ENCODE measurements at regions not wholly inside any gene's neighbourhood (a gene's known extent, or its start where the extent isn't known, plus 50 kb on each side); places are given as distances from the start of the nearest gene placed in this dataset.

DNA sequence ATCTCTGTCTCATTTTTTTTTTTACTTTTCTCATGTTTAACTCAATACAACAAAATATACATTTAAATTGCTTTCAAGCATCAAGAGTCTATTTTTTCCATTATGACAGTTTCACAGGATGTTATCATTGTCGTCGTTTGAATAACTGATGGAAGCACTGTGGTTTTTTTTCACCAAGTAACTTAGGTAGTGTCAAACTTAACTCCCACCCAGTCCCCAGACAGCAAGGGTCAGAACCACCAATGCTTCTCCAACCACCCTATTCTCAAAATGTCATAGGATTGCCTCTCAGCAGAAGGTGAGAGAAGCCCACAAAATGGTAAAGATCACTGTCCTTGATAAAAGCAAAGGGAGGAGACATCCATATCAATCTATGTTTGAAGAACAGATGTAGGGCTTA lies 339.4 kb downstream of the SFMBT2 start:
- BruUV-seq (replicated peaks): no TSS peak
- no peaks in the 10 kb centered on the region for H3K4me1 ChIP-seq (replicated peaks in 1 of 2; ENCODE audit: control insufficient read depth in 2 of 2, insufficient read depth in 2 of 2, low read length in 2 of 2)
- no peak overlapping the region for H3K4me3 ChIP-seq
- WGBS (ENCODE audit: insufficient coverage, low coverage, missing lambda C conversion rate): 12% methylated on average over 2 of the region's 2 CpGs
- FAIRE-seq (no peak), ATAC-seq (no peak), DNase-seq (ENCODE audit: extremely low read depth in 1 of 4, low spot score in 3 of 4) (no peak)
- H3K79me2 ChIP-seq (ENCODE audit: control insufficient read depth, insufficient read depth, low read length): no peaks in the 10 kb centered on the region
- no peaks in the 10 kb centered on the region for H3K36me3 ChIP-seq (ENCODE audit: control insufficient read depth, insufficient read depth, low read length)
- H3K4me2 ChIP-seq (ENCODE audit: insufficient read depth, low read length): no peak overlapping the region
- H3K27me3 ChIP-seq (ENCODE audit: control insufficient read depth in 2 of 2, insufficient read depth in 2 of 2, low read length in 2 of 2): no peaks in the 10 kb centered on the region
- no peak overlapping the region for H3K27ac ChIP-seq (ENCODE audit: extremely low read depth, low read depth, low read length)
- no peaks in the 10 kb centered on the region for H3K9me1 ChIP-seq (ENCODE audit: control insufficient read depth, insufficient read depth, low read length)
- H4K20me1 ChIP-seq (replicated peaks; ENCODE audit: control insufficient read depth, insufficient read depth, low read length): no peaks in the 10 kb centered on the region
- in situ Hi-C loops (cut with MboI) (no loop called here), intact Hi-C loops (cut with micrococcal nuclease) (no loop called here)
- no peak overlapping the region for H2AFZ ChIP-seq (ENCODE audit: low read depth, low read length)
- H3K9me3 ChIP-seq (replicated peaks; ENCODE audit: control insufficient read depth, insufficient read depth, low read depth, low read length): no peaks in the 10 kb centered on the region
- TF ChIP-seq SAFB (IDR thresholded peaks at IDR 0.05; ENCODE audit: borderline replicate concordance, low read depth, low read length): no peak
- CTCF ChIA-PET (ENCODE audit: low intra/inter-chr PET ratio): no interaction called here
- no peak overlapping the region for H3K9ac ChIP-seq (ENCODE audit: insufficient read depth in 1 of 2, low read depth in 2 of 2, low read length in 2 of 2)
- POLR2A ChIA-PET: interaction anchor here (1.0 kb wide), 1 partner anchor 10 kb away, joined by 3 read pairs; no protein-coding TSS in a partner anchor

DNA sequence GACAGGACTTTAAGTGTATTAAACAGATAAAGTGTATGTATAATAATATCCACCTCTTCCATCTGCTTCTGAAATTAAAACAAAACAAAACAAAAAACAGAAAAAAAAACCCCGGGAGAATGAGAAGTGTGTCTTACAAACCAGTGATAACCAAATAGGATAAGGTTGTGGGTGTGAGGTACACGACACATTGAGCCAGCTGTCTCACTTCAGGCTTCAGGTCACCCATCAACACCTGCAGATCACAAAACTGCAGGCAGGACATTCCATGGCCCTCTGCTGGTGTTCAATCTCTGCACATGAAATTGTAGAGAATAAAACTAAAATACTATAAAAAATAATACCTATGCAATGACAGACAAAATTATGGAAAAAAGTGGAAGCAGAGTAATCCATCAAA lies 339.9 kb downstream of the SFMBT2 start:
- Histone ChIP-seq H3K4me3 (no peak overlapping the region), H3K79me2 (ENCODE audit: control insufficient read depth, insufficient read depth, low read length) (no peaks in the 10 kb centered on the region), H3K9me1 (ENCODE audit: control insufficient read depth, insufficient read depth, low read length) (no peaks in the 10 kb centered on the region), H3K9me3 (replicated peaks; ENCODE audit: control insufficient read depth, insufficient read depth, low read depth, low read length) (no peaks in the 10 kb centered on the region), H3K36me3 (ENCODE audit: control insufficient read depth, insufficient read depth, low read length) (no peaks in the 10 kb centered on the region), H4K20me1 (replicated peaks; ENCODE audit: control insufficient read depth, insufficient read depth, low read length) (no peaks in the 10 kb centered on the region), H2AFZ (ENCODE audit: low read depth, low read length) (no peak overlapping the region), H3K27me3 (ENCODE audit: control insufficient read depth in 2 of 2, insufficient read depth in 2 of 2, low read length in 2 of 2) (no peaks in the 10 kb centered on the region), H3K27ac (ENCODE audit: extremely low read depth, low read depth, low read length) (no peak overlapping the region), H3K4me2 (ENCODE audit: insufficient read depth, low read length) (no peak overlapping the region), H3K9ac (ENCODE audit: insufficient read depth in 1 of 2, low read depth in 2 of 2, low read length in 2 of 2) (no peak overlapping the region), H3K4me1 (replicated peaks in 1 of 2; ENCODE audit: control insufficient read depth in 2 of 2, insufficient read depth in 2 of 2, low read length in 2 of 2) (no peaks in the 10 kb centered on the region)
- FAIRE-seq (no peak), DNase-seq (ENCODE audit: extremely low read depth in 1 of 4, low spot score in 3 of 4) (no peak), ATAC-seq (no peak)
- ChIA-PET CTCF (ENCODE audit: low intra/inter-chr PET ratio) (no interaction called here), POLR2A (no interaction called here)
- TF ChIP-seq RAD21 (CRISPR knock-in tag; conservative IDR thresholded peaks at IDR 0.05 in 1 of 2, IDR thresholded peaks at IDR 0.05 in 1 of 2): 0 out of 4 replicates have a peak, but pooled peaks of 1 of the 2 experiments have one; percentile 12
- no peak for TF ChIP-seq TSC22D4 (tag; IDR thresholded peaks at IDR 0.05)
- intact Hi-C loops (cut with micrococcal nuclease) (no loop called here), in situ Hi-C loops (cut with MboI) (no loop called here)
- BruUV-seq (replicated peaks): no TSS peak
- WGBS (ENCODE audit: insufficient coverage, low coverage, missing lambda C conversion rate): 0% methylated on average over 2 of the region's 2 CpGs
